ENCODE measurements at regions not wholly inside any gene's neighbourhood (a gene's known extent, or its start where the extent isn't known, plus 50 kb on each side); places are given as distances from the start of the nearest gene placed in this dataset.

- H3K27me3 Mint-ChIP-seq (ENCODE audit: insufficient read depth, low read depth, poor library complexity) = no peaks in the 10 kb centered on the region
- no peak overlapping the region for H3K27ac Mint-ChIP-seq
- Histone ChIP-seq H3K4me3 (no peak overlapping the region), H4K20me1 (replicated peaks; ENCODE audit: insufficient read depth) (no peaks in the 10 kb centered on the region), H2AFZ (no peak overlapping the region), H3K36me3 (ENCODE audit: insufficient read depth) (no peaks in the 10 kb centered on the region), H3K4me1 (ENCODE audit: insufficient read depth) (peaks cover 7% of the 10 kb centered on the region; the same call in 1 of the 2 replicates), H3K27ac (ENCODE audit: low read depth) (no peak overlapping the region), H3K27me3 (ENCODE audit: insufficient read depth) (no peaks in the 10 kb centered on the region), H3K4me2 (no peak overlapping the region), H3F3A (replicated peaks; ENCODE audit: low read depth) (no peaks in the 10 kb centered on the region), H3K79me2 (replicated peaks; ENCODE audit: insufficient read depth) (no peaks in the 10 kb centered on the region), H3K9me2 (ENCODE audit: insufficient read depth) (peaks cover 19% of the 10 kb centered on the region; the same call in 1 of the 2 replicates)
- H3K4me3 Mint-ChIP-seq = no peak overlapping the region
- ATAC-seq (no peak), DNase-seq (ENCODE audit: low spot score) (no peak)
- H3K9me3 Mint-ChIP-seq = no peaks in the 10 kb centered on the region
- H3K4me1 Mint-ChIP-seq = peaks cover 6% of the 10 kb centered on the region; the same call in 2 of the 3 replicates
- TF ChIP-seq ZNF331 (CRISPR knock-in tag; IDR thresholded peaks at IDR 0.05; ENCODE audit: low read depth) (no peak), ZNF114 (CRISPR knock-in tag; IDR thresholded peaks at IDR 0.05) (no peak), ETS1 (IDR thresholded peaks at IDR 0.05) (no peak)
- H3K36me3 Mint-ChIP-seq (ENCODE audit: low read depth) = no peaks in the 10 kb centered on the region
These were observed 124.0 kb downstream of the MAIP1 start for GRCh38 chr2:200079356-200079755.

- Mint-ChIP-seq H3K36me3 (ENCODE audit: low read depth) (no peaks in the 10 kb centered on the region), H3K27me3 (ENCODE audit: insufficient read depth, low read depth, poor library complexity) (no peaks in the 10 kb centered on the region), H3K27ac (no peak overlapping the region), H3K9me3 (no peaks in the 10 kb centered on the region), H3K4me1 (peaks cover 6% of the 10 kb centered on the region; the same call in 2 of the 3 replicates), H3K4me3 (no peak overlapping the region)
- no peaks in the 10 kb centered on the region for H4K20me1 ChIP-seq (replicated peaks; ENCODE audit: insufficient read depth)
- peak; percentile 52; the same call in 2 of the 3 replicates for ATAC-seq
- no peak overlapping the region for H3K27ac ChIP-seq (ENCODE audit: low read depth)
- no peaks in the 10 kb centered on the region for H3F3A ChIP-seq (replicated peaks; ENCODE audit: low read depth)
- H3K9me2 ChIP-seq (ENCODE audit: insufficient read depth) = peaks cover 28% of the 10 kb centered on the region
- no peak overlapping the region for H3K4me2 ChIP-seq
- peaks cover 7% of the 10 kb centered on the region; the same call in 1 of the 2 replicates for H3K4me1 ChIP-seq (ENCODE audit: insufficient read depth)
- no peak overlapping the region for H3K4me3 ChIP-seq
- no peaks in the 10 kb centered on the region for H3K27me3 ChIP-seq (ENCODE audit: insufficient read depth)
- H3K36me3 ChIP-seq (ENCODE audit: insufficient read depth) = no peaks in the 10 kb centered on the region
- H2AFZ ChIP-seq = peak overlapping the region; percentile 24; the same call in 1 of the 2 replicates
- DNase-seq (ENCODE audit: low spot score) = peak; percentile 57
- no peaks in the 10 kb centered on the region for H3K79me2 ChIP-seq (replicated peaks; ENCODE audit: insufficient read depth)
- TF ChIP-seq POLR2AphosphoS5 (IDR thresholded peaks at IDR 0.05; ENCODE audit: low read depth) (no peak), CTCF (conservative IDR thresholded peaks at IDR 0.05; ENCODE audit: low read depth in 2 of 2) (no peak), NANOG (IDR thresholded peaks at IDR 0.05; ENCODE audit: borderline replicate concordance) (no peak), ZNF331 (CRISPR knock-in tag; IDR thresholded peaks at IDR 0.05; ENCODE audit: low read depth) (no peak), JUNB (IDR thresholded peaks at IDR 0.05; ENCODE audit: unreplicated experiment) (no peak), EZH2 (IDR thresholded peaks at IDR 0.05; ENCODE audit: low read depth, unreplicated experiment) (no peak), ZNF114 (CRISPR knock-in tag; IDR thresholded peaks at IDR 0.05) (no peak), ZNF462 (CRISPR knock-in tag; IDR thresholded peaks at IDR 0.05) (no peak), STAT1 (IDR thresholded peaks at IDR 0.05; ENCODE audit: unreplicated experiment) (no peak), ETS1 (IDR thresholded peaks at IDR 0.05) (no peak)
These were observed 125.9 kb downstream of the MAIP1 start for GRCh38 chr2:200081236-200081635.

All from GM23338 (cell line).